GM21576 (cell line): ENCODE measurements at regions not wholly inside any gene's neighbourhood (a gene's known extent, or its start where the extent isn't known, plus 50 kb on each side); places are given as distances from the start of the nearest gene placed in this dataset.

Experiments
- ATAC-seq: cut with Tn5 transposase; IDR thresholded peaks from one replicate; pipeline ENCODE4 v1.9.1; 2021; ENCODE audit warnings: mild to moderate bottlenecking, moderate library complexity; ENCODE audit not compliant: unreplicated experiment

- ATAC-seq: peak; percentile 75
Observed at GRCh38 chr9:6703898-6704639, 53.7 kb upstream of the KDM4C start.

- no peak for ATAC-seq
Observed at GRCh38 chr9:6702707-6703106, 55.1 kb upstream of the KDM4C start.

- ATAC-seq: no peak
Observed at GRCh38 chr9:6696178-6696577, 50.6 kb upstream of the GLDC start.

- no peak for ATAC-seq
Observed at GRCh38 chr9:6695121-6695814, 49.7 kb upstream of the GLDC start.
